ENCODE measurements at regions not wholly inside any gene's neighbourhood (a gene's known extent, or its start where the extent isn't known, plus 50 kb on each side); places are given as distances from the start of the nearest gene placed in this dataset.
"Not testable (repeated sequence)": the region's sequence is repeated elsewhere in the genome, so short reads cannot be mapped to it uniquely, and the experiment has no call there.

- no peak overlapping the region for H3K4me3 ChIP-seq (ENCODE audit: low read depth, low read length)
- DNase-seq (ENCODE audit: low read depth): no peak
- TF ChIP-seq MAX (IDR thresholded peaks at IDR 0.05; ENCODE audit: low read depth, low read length): no peak
- TF ChIP-seq MYC (IDR thresholded peaks at IDR 0.05; ENCODE audit: low read depth, low read length): no peak
- no peak for TF ChIP-seq CTCF (IDR thresholded peaks at IDR 0.05; ENCODE audit: low read depth, low read length)
- no peak for TF ChIP-seq POLR2A (IDR thresholded peaks at IDR 0.05; ENCODE audit: extremely low read depth, insufficient read length)
These were observed 102.1 kb downstream of the SHCBP1 start for GRCh38 chr16:46519063-46519462.

- DNase-seq (ENCODE audit: low read depth): no peak
- TF ChIP-seq MAX (IDR thresholded peaks at IDR 0.05; ENCODE audit: low read depth, low read length): no peak
- no peak for TF ChIP-seq POLR2A (IDR thresholded peaks at IDR 0.05; ENCODE audit: extremely low read depth, insufficient read length)
- TF ChIP-seq CTCF (IDR thresholded peaks at IDR 0.05; ENCODE audit: low read depth, low read length): no peak
- TF ChIP-seq MYC (IDR thresholded peaks at IDR 0.05; ENCODE audit: low read depth, low read length): no peak
- H3K4me3 ChIP-seq (ENCODE audit: low read depth, low read length): no peak overlapping the region
These were observed 124.5 kb downstream of the SHCBP1 start for GRCh38 chr16:46496701-46497100.

- peak; percentile 49 for DNase-seq (ENCODE audit: low read depth)
- TF ChIP-seq CTCF (IDR thresholded peaks at IDR 0.05; ENCODE audit: low read depth, low read length) (peak; percentile 39), MYC (IDR thresholded peaks at IDR 0.05; ENCODE audit: low read depth, low read length) (no peak)
- H3K4me3 ChIP-seq (ENCODE audit: low read depth, low read length): no peak overlapping the region
These were observed 138.3 kb downstream of the SHCBP1 start for GRCh38 chr16:46482895-46483294.

GRCh38 chr16:46466239-46466638, 154.9 kb downstream of the SHCBP1 start:
- no peak for DNase-seq (ENCODE audit: low read depth)
- H3K4me3 ChIP-seq (ENCODE audit: low read depth, low read length): no peak overlapping the region
- no peak for TF ChIP-seq MAX (IDR thresholded peaks at IDR 0.05; ENCODE audit: low read depth, low read length)
- TF ChIP-seq POLR2A (IDR thresholded peaks at IDR 0.05; ENCODE audit: extremely low read depth, insufficient read length): no peak
- TF ChIP-seq CTCF (IDR thresholded peaks at IDR 0.05; ENCODE audit: low read depth, low read length): no peak
- TF ChIP-seq MYC (IDR thresholded peaks at IDR 0.05; ENCODE audit: low read depth, low read length): no peak

GRCh38 chr16:46454801-46455200, 166.4 kb downstream of the SHCBP1 start:
- H3K4me3 ChIP-seq (ENCODE audit: low read depth, low read length); DNase-seq (ENCODE audit: low read depth): not testable (repeated sequence)

- no peak for DNase-seq (ENCODE audit: low read depth)
- TF ChIP-seq CTCF (IDR thresholded peaks at IDR 0.05; ENCODE audit: low read depth, low read length): no peak
- no peak for TF ChIP-seq MYC (IDR thresholded peaks at IDR 0.05; ENCODE audit: low read depth, low read length)
- TF ChIP-seq POLR2A (IDR thresholded peaks at IDR 0.05; ENCODE audit: extremely low read depth, insufficient read length): no peak
- no peak for TF ChIP-seq MAX (IDR thresholded peaks at IDR 0.05; ENCODE audit: low read depth, low read length)
- no peak overlapping the region for H3K4me3 ChIP-seq (ENCODE audit: low read depth, low read length)
These were observed 192.8 kb downstream of the SHCBP1 start for GRCh38 chr16:46428108-46429061.
